GM18517 (cell line): ENCODE measurements at regions not wholly inside any gene's neighbourhood (a gene's known extent, or its start where the extent isn't known, plus 50 kb on each side); places are given as distances from the start of the nearest gene placed in this dataset.
"Not testable (repeated sequence)": the region's sequence is repeated elsewhere in the genome, so short reads cannot be mapped to it uniquely, and the experiment has no call there.

Experiments used
- ATAC-seq: cut with Tn5 transposase; IDR thresholded peaks from one replicate; pipeline ENCODE4 v1.9.1; 2021; ENCODE audit warnings: mild to moderate bottlenecking, moderate library complexity; ENCODE audit not compliant: unreplicated experiment

GRCh38 chr12:68387338-68387737 is 55.2 kb upstream of the MDM1 start:
- ATAC-seq, result no peak

- ATAC-seq, result no peak
Measured at GRCh38 chr12:68389305-68389704, 57.1 kb upstream of the MDM1 start.

GRCh38 chr12:68391937-68392336 is 59.8 kb upstream of the MDM1 start:
- ATAC-seq, result no peak

- ATAC-seq, result no peak
Measured at GRCh38 chr12:68392376-68392775, 60.2 kb upstream of the MDM1 start.

- no peak for ATAC-seq
Measured at GRCh38 chr12:68393417-68393816, 61.3 kb upstream of the MDM1 start.

- no peak for ATAC-seq
Measured at GRCh38 chr12:68397566-68398158, 65.5 kb upstream of the MDM1 start.

- ATAC-seq, result not testable (repeated sequence)
Measured at GRCh38 chr12:68398689-68399088, 66.5 kb upstream of the MDM1 start.

- no peak for ATAC-seq
Measured at GRCh38 chr12:68400226-68400829, 68.2 kb upstream of the MDM1 start.

- ATAC-seq, result no peak
Measured at GRCh38 chr12:68402422-68402821, 70.3 kb upstream of the MDM1 start.

- no peak for ATAC-seq
Measured at GRCh38 chr12:68403296-68403695, 71.1 kb upstream of the MDM1 start.

- no peak for ATAC-seq
Measured at GRCh38 chr12:68403711-68404110, 71.5 kb upstream of the MDM1 start.

- no peak for ATAC-seq
Measured at GRCh38 chr12:68405343-68405781, 73.2 kb upstream of the MDM1 start.

GRCh38 chr12:68406134-68406576 is 74.0 kb upstream of the MDM1 start:
- no peak for ATAC-seq

- no peak for ATAC-seq
Measured at GRCh38 chr12:68406911-68407310, 74.7 kb upstream of the MDM1 start.

GRCh38 chr12:68410018-68410660 is 78.0 kb upstream of the MDM1 start:
- ATAC-seq, result no peak

- no peak for ATAC-seq
Measured at GRCh38 chr12:68411371-68411770, 79.2 kb upstream of the MDM1 start.

GRCh38 chr12:68414988-68415387 is 82.8 kb upstream of the MDM1 start:
- ATAC-seq, result no peak

GRCh38 chr12:68416350-68416749 is 84.2 kb upstream of the MDM1 start:
- ATAC-seq, result no peak

GRCh38 chr12:68416826-68417225 is 84.7 kb upstream of the MDM1 start:
- no peak for ATAC-seq

GRCh38 chr12:68418137-68418460 is 85.9 kb upstream of the MDM1 start:
- ATAC-seq, result no peak

- no peak for ATAC-seq
Measured at GRCh38 chr12:68420225-68421010, 88.3 kb upstream of the MDM1 start.

GRCh38 chr12:68422159-68422558 is 90.0 kb upstream of the MDM1 start:
- ATAC-seq, result no peak
